Pancreas (tissue), 10 donors: ENCODE measurements at regions not wholly inside any gene's neighbourhood (a gene's known extent, or its start where the extent isn't known, plus 50 kb on each side); places are given as distances from the start of the nearest gene placed in this dataset.
"Not testable (repeated sequence)": the region's sequence is repeated elsewhere in the genome, so short reads cannot be mapped to it uniquely, and the experiment has no call there.

Experiments used
- ATAC-seq, 4 donors: fragments of 200-7000 bp; cut with Tn5 transposase; one replicate each; pipeline versions ENCODE4 v1.8.0 to v1.9.1; 2020; ENCODE audit warnings: mild to moderate bottlenecking in 4 of 4, moderate library complexity in 4 of 4
- DNase-seq, 6 donors: peaks; one replicate each; pipeline ENCODE4 v3.0.0-alpha.2; 2020
- FAIRE-seq: peaks from 2 replicates; lab custom pipeline; 2012; peaks lifted over from hg19 to GRCh38; lab: Jason Lieb, UNC
- H3K27ac ChIP-seq, 4 donors: fragments of 200-600 bp; sonication (generic); 1 replicate in 3 of 4; 2 replicates in 1 of 4; pipeline versions ENCODE4 v1.5.0 to v1.8.0; 2020
- H3K27me3 ChIP-seq, 4 donors: fragments of 200-600 bp; one replicate each; pipeline ENCODE4 v1.8.0; 2021
- H3K36me3 ChIP-seq, 3 donors: fragments of 200-600 bp; sonication (generic) in 1 of 3; one replicate each; pipeline versions ENCODE4 v1.5.0 to v1.8.0; 2020 to 2021
- H3K4me1 ChIP-seq, 3 donors: fragments of 200-600 bp; one replicate each; pipeline ENCODE4 v1.8.0; 2021
- H3K4me3 ChIP-seq, 4 donors: fragments of 200-600 bp; sonication (generic) in 2 of 4; one replicate each; pipeline versions ENCODE4 v1.5.0 to v1.8.0; 2020 to 2021
- H3K9me3 ChIP-seq, 4 donors: fragments of 200-600 bp; one replicate each; pipeline ENCODE4 v1.8.0; 2021
- WGBS, 2 donors: extraction: QIAGEN DNeasy Blood & Tissue Kit; methylation state at CpG; one replicate each; pipeline ENCODE4 v1.1.7; 2013; 5-methylcytosine and 5-hydroxymethylcytosine counted together
- intact Hi-C, 3 donors: fragments of 100-400 bp; cut with DNase I; formaldehyde crosslinking; loops; one replicate each; pipeline versions ENCODE4 v1.11.1 to v1.14.2; 2022
- TF ChIP-seq, protein P1 (sequence below), 4 donors: fragments of 200-600 bp; sonication (generic) in 3 of 4; IDR thresholded peaks; one replicate each; pipeline versions ENCODE4 v1.5.0 to v1.8.0; 2021; ENCODE audit warnings: antibody characterized with exemption in 4 of 4
- donor health status: healthy with polysubstance abuse.
- donor health status: DM: no; HTN: no; CAD: no; lungs with moderate emphysema.
- donor health status: DM: no; HTN: no; CAD: no.
- donor health status: control.
- donor health status: control.
- donor health status: Bipolar disorder and iron deficiency.
- donor health status: DM: yes; HTN: yes; CAD: no.
- donor health status: DM: no; HTN: no; CAD: no.
- donor health status: DM: no; HTN: no; CAD: no.
- donor health status: DM: yes; HTN: yes; CAD: no.

DNA sequence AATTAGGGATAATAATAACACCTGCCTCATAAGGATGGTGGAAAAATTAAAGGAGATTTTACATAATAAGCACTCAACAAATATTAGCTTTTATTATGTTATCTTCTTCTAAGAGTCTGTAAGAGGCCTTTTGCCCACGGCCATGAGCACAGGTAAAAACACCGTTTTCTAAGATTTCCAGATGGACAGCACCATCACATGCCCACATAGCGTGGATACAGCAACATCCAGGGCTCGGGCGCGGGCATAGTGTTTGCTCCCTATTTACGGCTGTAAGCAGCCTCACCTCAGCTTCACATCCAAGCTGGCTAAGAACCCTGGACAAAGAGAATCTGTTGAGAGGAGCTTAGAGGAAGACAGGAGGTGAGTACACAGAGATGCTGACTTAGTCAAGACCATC, 216.4 kb upstream of the IRF2BP2 start:
- Histone ChIP-seq H3K9me3 (no peaks in the 10 kb centered on the region), H3K4me1 (peaks cover 0 to 3% (median 0%) of the 10 kb centered on the region in 3 donors), H3K36me3 (no peaks in the 10 kb centered on the region), H3K27ac (no peak overlapping the region), H3K27me3 (no peaks in the 10 kb centered on the region), H3K4me3 (no peak overlapping the region)
- 76 to 81% methylated on average over 7 of the region's 7 CpGs for WGBS, 2 donors
- DNase-seq (no peak), ATAC-seq (no peak), FAIRE-seq (no peak)
- TF ChIP-seq, protein P1, sequence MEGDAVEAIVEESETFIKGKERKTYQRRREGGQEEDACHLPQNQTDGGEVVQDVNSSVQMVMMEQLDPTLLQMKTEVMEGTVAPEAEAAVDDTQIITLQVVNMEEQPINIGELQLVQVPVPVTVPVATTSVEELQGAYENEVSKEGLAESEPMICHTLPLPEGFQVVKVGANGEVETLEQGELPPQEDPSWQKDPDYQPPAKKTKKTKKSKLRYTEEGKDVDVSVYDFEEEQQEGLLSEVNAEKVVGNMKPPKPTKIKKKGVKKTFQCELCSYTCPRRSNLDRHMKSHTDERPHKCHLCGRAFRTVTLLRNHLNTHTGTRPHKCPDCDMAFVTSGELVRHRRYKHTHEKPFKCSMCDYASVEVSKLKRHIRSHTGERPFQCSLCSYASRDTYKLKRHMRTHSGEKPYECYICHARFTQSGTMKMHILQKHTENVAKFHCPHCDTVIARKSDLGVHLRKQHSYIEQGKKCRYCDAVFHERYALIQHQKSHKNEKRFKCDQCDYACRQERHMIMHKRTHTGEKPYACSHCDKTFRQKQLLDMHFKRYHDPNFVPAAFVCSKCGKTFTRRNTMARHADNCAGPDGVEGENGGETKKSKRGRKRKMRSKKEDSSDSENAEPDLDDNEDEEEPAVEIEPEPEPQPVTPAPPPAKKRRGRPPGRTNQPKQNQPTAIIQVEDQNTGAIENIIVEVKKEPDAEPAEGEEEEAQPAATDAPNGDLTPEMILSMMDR (IDR thresholded peaks at IDR 0.05), result no peak
- intact Hi-C loops, result loop anchor here in 1 of 3 donors (10.0 kb wide), 1 partner anchor 62 kb away; no protein-coding TSS in a partner anchor

DNA sequence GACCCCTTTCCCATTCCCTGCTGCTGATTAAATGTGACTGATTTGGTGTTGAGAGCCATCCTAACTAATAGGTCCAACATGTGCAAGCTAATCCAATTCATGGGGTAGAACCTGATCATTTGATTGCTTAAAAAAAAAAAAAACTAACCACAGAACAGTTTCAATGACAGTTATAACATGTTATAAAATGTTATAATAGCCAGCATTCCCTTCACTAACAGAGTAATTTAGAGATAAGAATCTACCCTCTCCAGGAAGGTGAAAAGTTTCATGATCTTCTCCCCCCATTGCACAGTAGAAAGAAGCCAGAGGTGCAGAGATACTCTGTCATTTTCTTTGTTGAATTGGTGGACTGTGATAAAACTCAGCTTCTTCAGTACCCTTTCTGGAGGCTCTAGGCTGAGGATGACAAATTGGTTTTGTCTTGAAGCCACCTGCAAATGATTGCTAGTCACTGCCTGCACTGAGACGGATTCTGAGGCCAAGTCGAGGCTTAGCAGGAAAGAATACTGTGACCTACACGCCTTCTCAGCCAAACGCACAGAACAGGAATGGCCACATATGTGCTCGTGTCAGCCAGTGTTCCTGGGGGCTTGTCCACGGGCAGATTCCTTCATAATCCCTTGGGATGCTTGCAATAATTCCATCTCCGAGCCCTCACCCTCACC, 215.7 kb upstream of the IRF2BP2 start:
- no peak overlapping the region for H3K27ac ChIP-seq
- peaks cover 0 to 3% (median 0%) of the 10 kb centered on the region in 3 donors for H3K4me1 ChIP-seq
- 48 to 65% methylated on average over 7 of the region's 7 CpGs for WGBS, 2 donors
- intact Hi-C loops, result loop anchor here in 1 of 3 donors (10.0 kb wide), 1 partner anchor 61 kb away; no protein-coding TSS in a partner anchor
- H3K36me3 ChIP-seq, result no peaks in the 10 kb centered on the region
- TF ChIP-seq, protein P1 (IDR thresholded peaks at IDR 0.05), result no peak
- no peak for DNase-seq
- no peaks in the 10 kb centered on the region for H3K27me3 ChIP-seq
- ATAC-seq, result peak in 1 of 4 donors; percentile 29
- H3K4me3 ChIP-seq, result no peak overlapping the region
- no peaks in the 10 kb centered on the region for H3K9me3 ChIP-seq
- FAIRE-seq, result no peak

DNA sequence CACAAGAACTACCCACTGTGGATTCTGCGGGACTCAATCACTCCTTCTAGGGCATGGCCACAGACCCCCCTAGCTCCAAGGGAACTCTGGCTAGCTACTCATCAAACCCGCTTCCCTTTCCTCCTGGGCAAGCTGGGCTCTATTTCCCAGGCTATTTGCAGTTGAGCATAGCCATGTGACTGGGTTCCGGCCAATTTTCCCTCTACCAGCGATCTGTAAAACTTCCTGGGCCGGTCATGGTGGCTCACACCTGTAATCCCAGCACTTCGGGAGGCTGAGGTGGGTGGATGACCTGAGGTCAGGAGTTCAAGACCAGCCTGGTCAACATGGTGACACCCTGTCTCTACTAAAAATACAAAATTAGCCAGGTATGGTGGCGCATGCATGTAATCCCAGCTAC, 214.9 kb upstream of the IRF2BP2 start:
- 94 to 98% methylated on average over 7 of the region's 7 CpGs for WGBS, 2 donors
- H3K4me3 ChIP-seq, H3K4me1 ChIP-seq, H3K27me3 ChIP-seq, FAIRE-seq, ATAC-seq, H3K27ac ChIP-seq, DNase-seq, H3K36me3 ChIP-seq, H3K9me3 ChIP-seq: not testable (repeated sequence)
- intact Hi-C loops, result loop anchor here in 1 of 3 donors (10.0 kb wide), 1 partner anchor 60 kb away; no protein-coding TSS in a partner anchor

GRCh38 chr1:234823191-234824176, 213.5 kb upstream of the IRF2BP2 start:
- Histone ChIP-seq H3K27me3 (no peaks in the 10 kb centered on the region), H3K4me1 (peaks cover 0 to 3% (median 0%) of the 10 kb centered on the region in 3 donors), H3K4me3 (no peak overlapping the region), H3K27ac (no peak overlapping the region), H3K36me3 (no peaks in the 10 kb centered on the region), H3K9me3 (no peaks in the 10 kb centered on the region)
- intact Hi-C loops, result loop anchor here in 1 of 3 donors (10.0 kb wide), 1 partner anchor 59 kb away; no protein-coding TSS in a partner anchor
- DNase-seq, result no peak
- TF ChIP-seq, protein P1 (IDR thresholded peaks at IDR 0.05), result no peak
- 80 to 83% methylated on average over 16 of the region's 16 CpGs for WGBS, 2 donors
- peak in 2 of 4 donors; percentile 58 to 60 for ATAC-seq
- FAIRE-seq, result no peak

DNA sequence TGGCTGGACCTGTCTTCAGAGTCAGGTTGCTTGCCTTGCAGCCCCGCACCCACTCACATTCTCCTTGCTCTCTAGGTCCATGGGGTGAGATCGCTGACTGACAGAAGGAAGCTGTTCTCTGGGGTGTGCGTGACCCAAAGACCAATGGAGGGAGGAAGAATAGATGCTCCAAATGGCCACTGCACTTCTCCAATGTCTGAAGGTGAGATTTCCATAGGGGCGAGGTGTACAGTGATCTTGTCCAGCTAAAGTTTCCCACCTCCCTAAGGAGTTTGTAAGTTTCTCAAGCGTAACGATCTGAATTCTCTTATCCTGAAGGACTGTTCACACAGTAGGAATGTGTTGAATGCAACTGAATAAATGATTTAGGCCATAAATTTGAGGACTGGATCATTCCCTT, 211.9 kb upstream of the IRF2BP2 start:
- WGBS, 2 donors, result 97 to 98% methylated on average over 6 of the region's 6 CpGs
- no peaks in the 10 kb centered on the region for H3K27me3 ChIP-seq
- no peak for FAIRE-seq
- no peaks in the 10 kb centered on the region for H3K36me3 ChIP-seq
- TF ChIP-seq, protein P1 (IDR thresholded peaks at IDR 0.05), result no peak
- H3K27ac ChIP-seq, result no peak overlapping the region
- intact Hi-C loops, result loop anchor here in 1 of 3 donors (10.0 kb wide), 1 partner anchor 57 kb away; no protein-coding TSS in a partner anchor
- no peak for DNase-seq
- H3K4me3 ChIP-seq, result no peak overlapping the region
- no peaks in the 10 kb centered on the region for H3K9me3 ChIP-seq
- no peak for ATAC-seq
- H3K4me1 ChIP-seq, result peaks cover 3 to 7% (median 6%) of the 10 kb centered on the region in 3 donors
